ENCODE measurements at regions not wholly inside any gene's neighbourhood (a gene's known extent, or its start where the extent isn't known, plus 50 kb on each side); places are given as distances from the start of the nearest gene placed in this dataset.
A peak's percentile ranks its signal among the peaks of the same experiment; 100 is the strongest.

DNA sequence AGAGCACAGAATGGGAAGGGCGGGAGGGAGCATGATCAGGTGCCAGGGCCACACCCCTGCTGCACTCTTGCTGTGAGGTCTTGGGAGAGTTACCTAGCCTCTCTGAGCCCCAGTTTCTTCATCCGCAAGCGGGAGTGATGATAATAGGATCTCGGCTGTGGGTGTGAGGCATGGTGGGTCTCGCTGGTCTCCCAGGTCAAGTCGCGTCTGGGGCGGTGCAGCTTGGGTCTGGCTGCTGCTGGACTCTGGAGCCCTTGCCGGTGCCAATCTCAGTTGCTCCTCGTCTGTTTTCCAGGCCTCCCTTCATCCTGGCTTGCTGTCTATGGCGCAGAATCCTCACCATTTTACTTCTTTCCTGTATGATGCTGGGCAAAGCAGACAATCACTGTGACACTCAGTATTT lies 130.3 kb upstream of the RAB12 start:
- Histone ChIP-seq H3K4ac (ENCODE audit: low read depth, low read length) (no peak overlapping the region), H3K9me1 (ENCODE audit: insufficient read depth, low read length) (no peaks in the 10 kb centered on the region), H2BK20ac (ENCODE audit: low read depth, low read length) (no peak overlapping the region), H3K27ac (ENCODE audit: insufficient read depth, low read length) (no peak overlapping the region), H3K4me3 (ENCODE audit: insufficient read depth, low read depth, low read length) (no peak overlapping the region), H3K56ac (ENCODE audit: extremely low read depth, insufficient read depth, low read length) (no peak overlapping the region), H3K36me3 (ENCODE audit: control insufficient read depth, insufficient read depth, low read length) (no peaks in the 10 kb centered on the region), H3K14ac (replicated peaks; ENCODE audit: low read depth, low read length) (no peak overlapping the region), H2AK5ac (ENCODE audit: low read depth, low read length) (no peak overlapping the region), H3K79me1 (ENCODE audit: low read depth in 1 of 2, low read length in 2 of 2) (no peaks in the 10 kb centered on the region), H4K91ac (ENCODE audit: insufficient read depth, low read depth, low read length) (no peak overlapping the region), H3K23ac (ENCODE audit: low read depth, low read length) (no peak overlapping the region), H2BK5ac (ENCODE audit: low read depth, low read length, poor library complexity, severe bottlenecking) (no peak overlapping the region), H4K5ac (ENCODE audit: low read depth, low read length) (no peak overlapping the region), H2AFZ (replicated peaks; ENCODE audit: low read length, poor library complexity) (no peak overlapping the region), H3K27me3 (ENCODE audit: control insufficient read depth, insufficient read depth, low read length) (peaks cover 23% of the 10 kb centered on the region), H2BK120ac (ENCODE audit: low read depth, low read length) (no peak overlapping the region), H3K4me1 (ENCODE audit: control insufficient read depth, insufficient read depth, low read length) (no peaks in the 10 kb centered on the region), H3K18ac (ENCODE audit: low read depth, low read length) (no peak overlapping the region), H2AK9ac (replicated peaks; ENCODE audit: low read depth, low read length, poor library complexity) (peak overlapping the region; percentile 5), H3K9ac (ENCODE audit: low read depth, low read length) (no peak overlapping the region), H3K4me2 (ENCODE audit: low read depth, low read length) (no peak overlapping the region), H4K8ac (ENCODE audit: low read depth in 2 of 2, low read length in 2 of 2) (no peak overlapping the region), H2BK15ac (ENCODE audit: low read depth, low read length) (no peak overlapping the region), H4K20me1 (ENCODE audit: insufficient read depth, low read length) (no peaks in the 10 kb centered on the region), H3K9me3 (ENCODE audit: control insufficient read depth, insufficient read depth, low read length) (no peaks in the 10 kb centered on the region)
- POLR2A ChIA-PET (ENCODE audit: unreplicated experiment) = no interaction called here
- dilution Hi-C loops (cut with HindIII; ENCODE audit: low sequenced_read_pairs, unreplicated experiment) (no loop called here), intact Hi-C loops (cut with micrococcal nuclease) (loop anchor here (2.0 kb wide), 1 partner anchor 510 kb away; no protein-coding TSS in a partner anchor), in situ Hi-C loops (cut with MboI; ENCODE audit: low sequenced_read_pairs) (no loop called here)
- TF ChIP-seq POLR2A (IDR thresholded peaks at IDR 0.05; ENCODE audit: low read depth, low read length) (no peak), FOS (IDR thresholded peaks at IDR 0.05; ENCODE audit: low read depth, low read length) (no peak), BHLHE40 (IDR thresholded peaks at IDR 0.05; ENCODE audit: low read depth, low read length) (no peak), CEBPB (IDR thresholded peaks at IDR 0.05; ENCODE audit: low read depth, low read length) (no peak), NFE2L2 (IDR thresholded peaks at IDR 0.05; ENCODE audit: low read depth, low read length) (no peak), SMC3 (IDR thresholded peaks at IDR 0.05; ENCODE audit: low read depth, low read length) (no peak), RCOR1 (IDR thresholded peaks at IDR 0.05; ENCODE audit: insufficient replicate concordance, low read length) (no peak), CHD1 (IDR thresholded peaks at IDR 0.05; ENCODE audit: low read depth, low read length) (no peak), MAFK (IDR thresholded peaks at IDR 0.05; ENCODE audit: low read depth, low read length) (no peak), RFX5 (IDR thresholded peaks at IDR 0.05; ENCODE audit: low read depth, low read length) (no peak), MAZ (IDR thresholded peaks at IDR 0.05; ENCODE audit: borderline replicate concordance, low read depth, low read length) (no peak), MXI1 (IDR thresholded peaks at IDR 0.05; ENCODE audit: borderline replicate concordance, low read depth, low read length) (no peak)
- TF ChIP-seq, protein P1, sequence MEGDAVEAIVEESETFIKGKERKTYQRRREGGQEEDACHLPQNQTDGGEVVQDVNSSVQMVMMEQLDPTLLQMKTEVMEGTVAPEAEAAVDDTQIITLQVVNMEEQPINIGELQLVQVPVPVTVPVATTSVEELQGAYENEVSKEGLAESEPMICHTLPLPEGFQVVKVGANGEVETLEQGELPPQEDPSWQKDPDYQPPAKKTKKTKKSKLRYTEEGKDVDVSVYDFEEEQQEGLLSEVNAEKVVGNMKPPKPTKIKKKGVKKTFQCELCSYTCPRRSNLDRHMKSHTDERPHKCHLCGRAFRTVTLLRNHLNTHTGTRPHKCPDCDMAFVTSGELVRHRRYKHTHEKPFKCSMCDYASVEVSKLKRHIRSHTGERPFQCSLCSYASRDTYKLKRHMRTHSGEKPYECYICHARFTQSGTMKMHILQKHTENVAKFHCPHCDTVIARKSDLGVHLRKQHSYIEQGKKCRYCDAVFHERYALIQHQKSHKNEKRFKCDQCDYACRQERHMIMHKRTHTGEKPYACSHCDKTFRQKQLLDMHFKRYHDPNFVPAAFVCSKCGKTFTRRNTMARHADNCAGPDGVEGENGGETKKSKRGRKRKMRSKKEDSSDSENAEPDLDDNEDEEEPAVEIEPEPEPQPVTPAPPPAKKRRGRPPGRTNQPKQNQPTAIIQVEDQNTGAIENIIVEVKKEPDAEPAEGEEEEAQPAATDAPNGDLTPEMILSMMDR (conservative IDR thresholded peaks at IDR 0.05; ENCODE audit: low read depth, low read length) = no peak
- TF ChIP-seq, protein P2, sequence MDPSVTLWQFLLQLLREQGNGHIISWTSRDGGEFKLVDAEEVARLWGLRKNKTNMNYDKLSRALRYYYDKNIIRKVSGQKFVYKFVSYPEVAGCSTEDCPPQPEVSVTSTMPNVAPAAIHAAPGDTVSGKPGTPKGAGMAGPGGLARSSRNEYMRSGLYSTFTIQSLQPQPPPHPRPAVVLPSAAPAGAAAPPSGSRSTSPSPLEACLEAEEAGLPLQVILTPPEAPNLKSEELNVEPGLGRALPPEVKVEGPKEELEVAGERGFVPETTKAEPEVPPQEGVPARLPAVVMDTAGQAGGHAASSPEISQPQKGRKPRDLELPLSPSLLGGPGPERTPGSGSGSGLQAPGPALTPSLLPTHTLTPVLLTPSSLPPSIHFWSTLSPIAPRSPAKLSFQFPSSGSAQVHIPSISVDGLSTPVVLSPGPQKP (IDR thresholded peaks at IDR 0.05; ENCODE audit: borderline replicate concordance, low read depth, low read length) = no peak
- TF ChIP-seq, protein P3, sequence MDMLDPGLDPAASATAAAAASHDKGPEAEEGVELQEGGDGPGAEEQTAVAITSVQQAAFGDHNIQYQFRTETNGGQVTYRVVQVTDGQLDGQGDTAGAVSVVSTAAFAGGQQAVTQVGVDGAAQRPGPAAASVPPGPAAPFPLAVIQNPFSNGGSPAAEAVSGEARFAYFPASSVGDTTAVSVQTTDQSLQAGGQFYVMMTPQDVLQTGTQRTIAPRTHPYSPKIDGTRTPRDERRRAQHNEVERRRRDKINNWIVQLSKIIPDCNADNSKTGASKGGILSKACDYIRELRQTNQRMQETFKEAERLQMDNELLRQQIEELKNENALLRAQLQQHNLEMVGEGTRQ (IDR thresholded peaks at IDR 0.05; ENCODE audit: low read depth, low read length) = no peak
- CTCF ChIA-PET = interaction anchor here (0.7 to 2.1 kb wide), 5 partner anchors 8 to 1207 kb away, joined by 3 to 7 read pairs (median 4); no protein-coding TSS in a partner anchor
- DNase-seq = no peak
- ATAC-seq (ENCODE audit: low read depth) = no peak
- WGBS, 2 experiments (ENCODE audit: extremely low coverage in 2 of 2, insufficient read length in 1 of 2) = 80% methylated on average over 1 of the region's 11 CpGs; no CpG with 5 or more reads in 1 of the 2 experiments
- BruUV-seq (replicated peaks) = no TSS peak
